A549 (cell line): ENCODE measurements at regions not wholly inside any gene's neighbourhood (a gene's known extent, or its start where the extent isn't known, plus 50 kb on each side); places are given as distances from the start of the nearest gene placed in this dataset.

Experiments
- BHLHE40 ChIP-seq: IDR thresholded peaks from 2 replicates; pipeline ENCODE4 v1.6.1; 2012; ENCODE audit warnings: low read depth, low read length, inconsistent platforms
- MAFK ChIP-seq: fragments of 450-650 bp; IDR thresholded peaks from 2 replicates; pipeline ENCODE4 v1.6.1; 2014; ENCODE audit not compliant: partially characterized antibody
- POLR2A ChIP-seq: IDR thresholded peaks from 2 replicates; pipeline ENCODE4 v1.6.1; 2012; ENCODE audit warnings: mild to moderate bottlenecking, low read length
- RAD21 ChIP-seq, 2 experiments: fragments of >200 bp in 1 of 2; sonication (Bioruptor Twin) in 1 of 2; formaldehyde crosslinking in 1 of 2; IDR thresholded peaks in 1 of 2; conservative IDR thresholded peaks in 1 of 2; 2 replicates in 1 of 2; 3 replicates in 1 of 2; pipeline ENCODE4 v1.6.1; 2012 to 2018; ENCODE audit warnings: inconsistent platforms in 1 of 2
- RFX5 ChIP-seq: fragments of 450-650 bp; IDR thresholded peaks from 2 replicates; pipeline ENCODE4 v1.7.1; 2014; ENCODE audit warnings: antibody characterized with exemption, mild to moderate bottlenecking, moderate library complexity
- TF ChIP-seq, protein P1 (sequence below): fragments of >200 bp; sonication (Bioruptor Twin); formaldehyde crosslinking; IDR thresholded peaks from 3 replicates; pipeline ENCODE4 v1.5.1; 2016
- TF ChIP-seq, protein P2 (sequence below): fragments of 250-450 bp; sonication (Bioruptor Pico); IDR thresholded peaks from 2 replicates; pipeline ENCODE4 v1.5.0; 2021; ENCODE audit warnings: mild to moderate bottlenecking, moderate library complexity, borderline replicate concordance

DNA sequence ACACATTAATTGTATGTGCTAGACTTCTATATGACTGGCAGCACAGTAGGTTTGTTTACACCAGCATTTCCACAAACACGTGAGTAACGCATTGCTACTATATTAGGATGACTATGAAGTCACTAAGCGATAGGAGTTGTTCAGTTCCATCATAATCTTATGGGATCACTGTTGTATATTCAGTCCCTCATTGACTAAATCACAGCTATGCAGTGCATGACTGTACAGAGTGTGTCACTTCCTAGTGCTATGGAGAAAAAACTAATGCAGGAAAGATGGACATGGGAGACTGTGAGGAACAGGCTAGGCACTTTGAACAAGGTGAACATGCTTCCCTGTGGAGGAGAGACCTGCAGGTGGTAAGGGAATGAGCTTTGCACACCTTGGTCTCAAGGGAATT lies 259.8 kb downstream of the NUAK1 start:
- TF ChIP-seq, protein P1, sequence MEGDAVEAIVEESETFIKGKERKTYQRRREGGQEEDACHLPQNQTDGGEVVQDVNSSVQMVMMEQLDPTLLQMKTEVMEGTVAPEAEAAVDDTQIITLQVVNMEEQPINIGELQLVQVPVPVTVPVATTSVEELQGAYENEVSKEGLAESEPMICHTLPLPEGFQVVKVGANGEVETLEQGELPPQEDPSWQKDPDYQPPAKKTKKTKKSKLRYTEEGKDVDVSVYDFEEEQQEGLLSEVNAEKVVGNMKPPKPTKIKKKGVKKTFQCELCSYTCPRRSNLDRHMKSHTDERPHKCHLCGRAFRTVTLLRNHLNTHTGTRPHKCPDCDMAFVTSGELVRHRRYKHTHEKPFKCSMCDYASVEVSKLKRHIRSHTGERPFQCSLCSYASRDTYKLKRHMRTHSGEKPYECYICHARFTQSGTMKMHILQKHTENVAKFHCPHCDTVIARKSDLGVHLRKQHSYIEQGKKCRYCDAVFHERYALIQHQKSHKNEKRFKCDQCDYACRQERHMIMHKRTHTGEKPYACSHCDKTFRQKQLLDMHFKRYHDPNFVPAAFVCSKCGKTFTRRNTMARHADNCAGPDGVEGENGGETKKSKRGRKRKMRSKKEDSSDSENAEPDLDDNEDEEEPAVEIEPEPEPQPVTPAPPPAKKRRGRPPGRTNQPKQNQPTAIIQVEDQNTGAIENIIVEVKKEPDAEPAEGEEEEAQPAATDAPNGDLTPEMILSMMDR = no peak
- TF ChIP-seq RFX5 (no peak), POLR2A (no peak), RAD21 (conservative IDR thresholded peaks at IDR 0.05 in 1 of 2, IDR thresholded peaks at IDR 0.05 in 1 of 2) (no peak), BHLHE40 (no peak), MAFK (no peak)
- TF ChIP-seq, protein P2, sequence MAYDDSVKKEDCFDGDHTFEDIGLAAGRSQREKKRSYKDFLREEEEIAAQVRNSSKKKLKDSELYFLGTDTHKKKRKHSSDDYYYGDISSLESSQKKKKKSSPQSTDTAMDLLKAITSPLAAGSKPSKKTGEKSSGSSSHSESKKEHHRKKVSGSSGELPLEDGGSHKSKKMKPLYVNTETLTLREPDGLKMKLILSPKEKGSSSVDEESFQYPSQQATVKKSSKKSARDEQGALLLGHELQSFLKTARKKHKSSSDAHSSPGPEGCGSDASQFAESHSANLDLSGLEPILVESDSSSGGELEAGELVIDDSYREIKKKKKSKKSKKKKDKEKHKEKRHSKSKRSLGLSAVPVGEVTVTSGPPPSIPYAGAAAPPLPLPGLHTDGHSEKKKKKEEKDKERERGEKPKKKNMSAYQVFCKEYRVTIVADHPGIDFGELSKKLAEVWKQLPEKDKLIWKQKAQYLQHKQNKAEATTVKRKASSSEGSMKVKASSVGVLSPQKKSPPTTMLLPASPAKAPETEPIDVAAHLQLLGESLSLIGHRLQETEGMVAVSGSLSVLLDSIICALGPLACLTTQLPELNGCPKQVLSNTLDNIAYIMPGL (CRISPR knock-in tag) = no peak
